Loucy (cell line): ENCODE measurements at regions not wholly inside any gene's neighbourhood (a gene's known extent, or its start where the extent isn't known, plus 50 kb on each side); places are given as distances from the start of the nearest gene placed in this dataset.

Experiments used
- EZH2phosphoT487 ChIP-seq: fragments of 200-600 bp; IDR thresholded peaks from 2 replicates; pipeline ENCODE4 v1.6.1; 2018; ENCODE audit warnings: antibody characterized with exemption, mild to moderate bottlenecking, moderate library complexity, borderline replicate concordance
- TF ChIP-seq, protein P1 (sequence below): fragments of 200-600 bp; sonication (generic); conservative IDR thresholded peaks from 2 replicates; pipeline ENCODE4 v1.5.1; 2014; ENCODE audit warnings: mild to moderate bottlenecking, antibody characterized with exemption, low read length

DNA sequence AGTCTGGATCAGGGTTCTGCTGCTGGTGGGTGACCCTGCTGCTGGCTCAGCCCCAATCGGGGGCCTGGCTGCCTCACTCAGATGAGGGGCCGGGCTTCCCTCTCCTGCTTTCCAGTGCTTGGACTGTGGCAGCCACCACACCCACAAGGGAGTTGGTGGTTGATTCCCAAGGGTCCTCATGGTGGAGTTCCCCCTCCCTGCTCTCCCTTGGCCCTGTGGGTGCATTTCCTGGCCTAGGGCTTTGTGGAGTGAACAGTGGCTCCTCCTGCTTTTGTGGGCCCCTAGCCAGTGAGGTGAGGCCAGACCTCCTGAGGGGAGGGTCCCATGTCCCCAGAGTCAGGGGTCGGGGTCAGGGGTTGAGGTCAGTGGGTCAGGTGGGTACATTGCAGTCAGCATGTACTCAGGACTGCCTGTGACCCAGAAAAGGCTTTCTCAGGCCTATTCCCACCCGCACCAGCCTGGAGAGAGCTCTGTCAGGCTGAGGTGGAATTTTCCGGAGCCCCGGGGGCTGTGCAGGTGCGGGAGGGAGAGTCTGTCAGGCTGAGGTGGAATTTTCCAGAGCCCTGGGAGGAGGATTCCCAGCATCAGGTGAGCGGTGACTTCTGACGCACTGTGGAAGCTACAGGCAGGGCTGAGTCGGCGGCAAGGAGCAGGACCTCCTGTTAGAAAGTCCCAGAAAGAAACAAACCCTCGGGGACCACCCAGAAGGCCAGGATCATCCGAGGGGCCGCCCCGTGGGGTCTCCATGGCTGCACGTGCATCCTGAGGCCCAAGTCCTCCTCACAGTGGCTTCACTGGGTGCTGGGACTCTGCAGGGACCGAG lies 94.4 kb upstream of the INSIG1 start:
- TF ChIP-seq EZH2phosphoT487 = no peak
- TF ChIP-seq, protein P1, sequence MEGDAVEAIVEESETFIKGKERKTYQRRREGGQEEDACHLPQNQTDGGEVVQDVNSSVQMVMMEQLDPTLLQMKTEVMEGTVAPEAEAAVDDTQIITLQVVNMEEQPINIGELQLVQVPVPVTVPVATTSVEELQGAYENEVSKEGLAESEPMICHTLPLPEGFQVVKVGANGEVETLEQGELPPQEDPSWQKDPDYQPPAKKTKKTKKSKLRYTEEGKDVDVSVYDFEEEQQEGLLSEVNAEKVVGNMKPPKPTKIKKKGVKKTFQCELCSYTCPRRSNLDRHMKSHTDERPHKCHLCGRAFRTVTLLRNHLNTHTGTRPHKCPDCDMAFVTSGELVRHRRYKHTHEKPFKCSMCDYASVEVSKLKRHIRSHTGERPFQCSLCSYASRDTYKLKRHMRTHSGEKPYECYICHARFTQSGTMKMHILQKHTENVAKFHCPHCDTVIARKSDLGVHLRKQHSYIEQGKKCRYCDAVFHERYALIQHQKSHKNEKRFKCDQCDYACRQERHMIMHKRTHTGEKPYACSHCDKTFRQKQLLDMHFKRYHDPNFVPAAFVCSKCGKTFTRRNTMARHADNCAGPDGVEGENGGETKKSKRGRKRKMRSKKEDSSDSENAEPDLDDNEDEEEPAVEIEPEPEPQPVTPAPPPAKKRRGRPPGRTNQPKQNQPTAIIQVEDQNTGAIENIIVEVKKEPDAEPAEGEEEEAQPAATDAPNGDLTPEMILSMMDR = no peak
